ENCODE measurements at regions not wholly inside any gene's neighbourhood (a gene's known extent, or its start where the extent isn't known, plus 50 kb on each side); places are given as distances from the start of the nearest gene placed in this dataset.

DNA sequence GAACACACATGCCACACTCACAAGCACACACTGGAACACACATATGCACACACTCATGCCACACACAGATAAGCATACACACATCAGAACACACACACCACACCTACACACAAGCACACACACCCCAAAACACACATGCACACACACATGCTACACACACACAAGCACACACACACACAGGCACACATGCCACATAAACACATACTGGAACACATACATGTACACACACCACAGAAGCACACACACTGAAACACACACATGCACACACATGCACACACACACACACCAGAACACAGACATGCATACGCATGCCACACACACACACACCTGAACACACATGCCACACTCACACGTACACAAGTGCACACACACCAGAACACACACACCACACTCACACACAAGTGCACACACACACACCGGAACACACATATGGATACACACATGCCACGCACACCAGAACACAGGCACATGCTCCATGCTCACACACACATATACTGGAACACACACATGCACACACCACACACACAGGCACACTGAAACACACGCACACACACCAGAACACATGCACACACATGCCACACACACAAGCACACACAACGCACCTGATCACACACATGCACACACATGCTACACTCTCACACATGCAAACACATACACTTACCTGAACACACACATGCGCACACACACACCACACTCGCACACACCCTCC lies 78.0 kb upstream of the IRX4 start:
- TF ChIP-seq, protein P1, sequence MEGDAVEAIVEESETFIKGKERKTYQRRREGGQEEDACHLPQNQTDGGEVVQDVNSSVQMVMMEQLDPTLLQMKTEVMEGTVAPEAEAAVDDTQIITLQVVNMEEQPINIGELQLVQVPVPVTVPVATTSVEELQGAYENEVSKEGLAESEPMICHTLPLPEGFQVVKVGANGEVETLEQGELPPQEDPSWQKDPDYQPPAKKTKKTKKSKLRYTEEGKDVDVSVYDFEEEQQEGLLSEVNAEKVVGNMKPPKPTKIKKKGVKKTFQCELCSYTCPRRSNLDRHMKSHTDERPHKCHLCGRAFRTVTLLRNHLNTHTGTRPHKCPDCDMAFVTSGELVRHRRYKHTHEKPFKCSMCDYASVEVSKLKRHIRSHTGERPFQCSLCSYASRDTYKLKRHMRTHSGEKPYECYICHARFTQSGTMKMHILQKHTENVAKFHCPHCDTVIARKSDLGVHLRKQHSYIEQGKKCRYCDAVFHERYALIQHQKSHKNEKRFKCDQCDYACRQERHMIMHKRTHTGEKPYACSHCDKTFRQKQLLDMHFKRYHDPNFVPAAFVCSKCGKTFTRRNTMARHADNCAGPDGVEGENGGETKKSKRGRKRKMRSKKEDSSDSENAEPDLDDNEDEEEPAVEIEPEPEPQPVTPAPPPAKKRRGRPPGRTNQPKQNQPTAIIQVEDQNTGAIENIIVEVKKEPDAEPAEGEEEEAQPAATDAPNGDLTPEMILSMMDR (IDR thresholded peaks at IDR 0.05; ENCODE audit: borderline replicate concordance, extremely low read depth, low read length, poor library complexity, severe bottlenecking) = no peak
- no peak for TF ChIP-seq EZH2 (IDR thresholded peaks at IDR 0.05; ENCODE audit: borderline replicate concordance, low read depth, low read length, severe bottlenecking)

Data from DND-41 (cell line).